IMR-90 (cell line): ENCODE measurements at regions not wholly inside any gene's neighbourhood (a gene's known extent, or its start where the extent isn't known, plus 50 kb on each side); places are given as distances from the start of the nearest gene placed in this dataset.

Source experiments
- ATAC-seq: fragments of 200-7000 bp; cut with Tn5 transposase; 2 replicates; pipeline ENCODE4 v1.9.1; 2020; ENCODE audit warnings: low read depth, mild to moderate bottlenecking, moderate library complexity
- BruUV-seq: library from RNA; stranded (reverse); fragments of 400-500 nt; replicated peaks from 2 replicates; lab custom pipeline; 2021; lab: Mats Ljungman, UMichigan
- CTCF ChIA-PET: fragments of 300-600 bp; formaldehyde crosslinking; extraction: SDS; loops from one replicate; lab custom pipeline; 2021; ENCODE audit warnings: antibody characterized with exemption; lab: Yijun Ruan, JAX
- POLR2A ChIA-PET: fragments of 300-600 bp; sonication (Branson Sonifier 250); formaldehyde crosslinking; loops from one replicate; lab custom pipeline; 2022; ENCODE audit warnings: antibody characterized with exemption; ENCODE audit not compliant: unreplicated experiment; lab: Charles Lee
- DNase-seq: peaks from one replicate; pipeline ENCODE4 v3.0.0; 2013
- H2AFZ ChIP-seq: replicated peaks from 2 replicates; pipeline ENCODE3; 2013; ENCODE audit warnings: low read length, mild to moderate bottlenecking; ENCODE audit not compliant: poor library complexity
- H2AK5ac ChIP-seq: 2 replicates; pipeline ENCODE4 v1.6.1; 2013; ENCODE audit warnings: low read depth, low read length, inconsistent platforms
- H2AK9ac ChIP-seq: replicated peaks from 2 replicates; pipeline ENCODE3; 2013; ENCODE audit warnings: mild to moderate bottlenecking, low read depth, low read length, moderate library complexity; ENCODE audit not compliant: poor library complexity
- H2BK120ac ChIP-seq: 2 replicates; pipeline ENCODE4 v1.6.1; 2013; ENCODE audit warnings: low read depth, low read length, inconsistent platforms
- H2BK15ac ChIP-seq: 3 replicates; pipeline ENCODE4 v1.6.1; 2013; ENCODE audit warnings: low read depth, low read length, inconsistent platforms
- H2BK20ac ChIP-seq: 2 replicates; pipeline ENCODE4 v1.6.1; 2013; ENCODE audit warnings: low read depth, mild to moderate bottlenecking, inconsistent platforms, low read length, moderate library complexity
- H2BK5ac ChIP-seq: 2 replicates; pipeline ENCODE4 v1.6.1; 2013; ENCODE audit warnings: mild to moderate bottlenecking, low read depth, low read length, inconsistent platforms; ENCODE audit not compliant: poor library complexity, severe bottlenecking
- H3K14ac ChIP-seq: replicated peaks from 2 replicates; pipeline ENCODE4 v1.6.1; 2013; ENCODE audit warnings: low read depth, low read length, inconsistent platforms
- H3K18ac ChIP-seq: 2 replicates; pipeline ENCODE4 v1.6.1; 2013; ENCODE audit warnings: low read depth, low read length, control low read depth
- H3K23ac ChIP-seq: 2 replicates; pipeline ENCODE4 v1.6.1; 2013; ENCODE audit warnings: low read depth, low read length, inconsistent platforms
- H3K27ac ChIP-seq: 2 replicates; pipeline ENCODE4 v1.5.1; 2013; ENCODE audit warnings: mild to moderate bottlenecking, control low read depth, low read length; ENCODE audit not compliant: insufficient read depth
- H3K27me3 ChIP-seq: 2 replicates; pipeline ENCODE4 v1.6.1; 2013; ENCODE audit warnings: low read length; ENCODE audit not compliant: control insufficient read depth, insufficient read depth
- H3K36me3 ChIP-seq: 2 replicates; pipeline ENCODE4 v1.6.1; 2013; ENCODE audit warnings: low read length, mixed read lengths; ENCODE audit not compliant: control insufficient read depth, insufficient read depth
- H3K4ac ChIP-seq: 2 replicates; pipeline ENCODE4 v1.6.1; 2013; ENCODE audit warnings: low read depth, low read length, inconsistent platforms
- H3K4me1 ChIP-seq: 2 replicates; pipeline ENCODE4 v1.6.1; 2013; ENCODE audit warnings: low read length, mixed read lengths; ENCODE audit not compliant: control insufficient read depth, insufficient read depth
- H3K4me2 ChIP-seq: 2 replicates; pipeline ENCODE4 v1.6.1; 2013; ENCODE audit warnings: low read depth, mild to moderate bottlenecking, control low read depth, low read length, moderate library complexity
- H3K4me3 ChIP-seq: 2 replicates; pipeline ENCODE4 v1.5.1; 2013; ENCODE audit warnings: low read depth, mild to moderate bottlenecking, control low read depth, low read length, moderate library complexity; ENCODE audit not compliant: insufficient read depth
- H3K56ac ChIP-seq: 2 replicates; pipeline ENCODE4 v1.6.1; 2013; ENCODE audit warnings: low read length, inconsistent platforms; ENCODE audit not compliant: insufficient read depth; ENCODE audit errors: extremely low read depth
- H3K79me1 ChIP-seq, 2 experiments: 2 replicates each; pipeline ENCODE4 v1.6.1; 2013; ENCODE audit warnings: low read length in 2 of 2, inconsistent platforms in 1 of 2, low read depth in 1 of 2
- H3K9ac ChIP-seq: 2 replicates; pipeline ENCODE4 v1.6.1; 2013; ENCODE audit warnings: low read depth, low read length, control low read depth
- H3K9me1 ChIP-seq: 2 replicates; pipeline ENCODE4 v1.6.1; 2013; ENCODE audit warnings: low read length, inconsistent platforms; ENCODE audit not compliant: insufficient read depth
- H3K9me3 ChIP-seq: 2 replicates; pipeline ENCODE4 v1.6.1; 2013; ENCODE audit warnings: low read length; ENCODE audit not compliant: control insufficient read depth, insufficient read depth
- H4K20me1 ChIP-seq: 2 replicates; pipeline ENCODE4 v1.6.1; 2013; ENCODE audit warnings: low read length, inconsistent platforms; ENCODE audit not compliant: insufficient read depth
- H4K5ac ChIP-seq: 2 replicates; pipeline ENCODE4 v1.6.1; 2013; ENCODE audit warnings: mild to moderate bottlenecking, low read depth, low read length, control low read depth
- H4K8ac ChIP-seq, 2 experiments: 2 replicates each; pipeline ENCODE4 v1.6.1; 2013; ENCODE audit warnings: low read depth in 2 of 2, low read length in 2 of 2, control low read depth in 1 of 2, inconsistent platforms in 1 of 2
- H4K91ac ChIP-seq: 2 replicates; pipeline ENCODE4 v1.6.1; 2013; ENCODE audit warnings: low read depth, low read length, inconsistent platforms; ENCODE audit not compliant: insufficient read depth
- BHLHE40 ChIP-seq: fragments of 150-350 bp; IDR thresholded peaks from 2 replicates; pipeline ENCODE4 v1.6.1; 2016; ENCODE audit warnings: mild to moderate bottlenecking, low read depth, low read length
- CEBPB ChIP-seq: IDR thresholded peaks from 2 replicates; pipeline ENCODE4 v1.6.1; 2012; ENCODE audit warnings: low read depth, low read length, improper control_type of control experiment
- CHD1 ChIP-seq: IDR thresholded peaks from 2 replicates; pipeline ENCODE4 v1.6.1; 2012; ENCODE audit warnings: low read depth, low read length, improper control_type of control experiment
- CTCF ChIP-seq: conservative IDR thresholded peaks from 2 replicates; pipeline ENCODE4 v1.5.1; 2012; ENCODE audit warnings: mild to moderate bottlenecking, low read depth, low read length, improper control_type of control experiment
- ELK1 ChIP-seq: fragments of 150-350 bp; IDR thresholded peaks from 2 replicates; pipeline ENCODE4 v1.6.1; 2016; ENCODE audit warnings: low read depth, mild to moderate bottlenecking, low read length, moderate library complexity, borderline replicate concordance
- FOS ChIP-seq: fragments of 150-350 bp; IDR thresholded peaks from 2 replicates; pipeline ENCODE4 v1.6.1; 2016; ENCODE audit warnings: low read depth, low read length
- MAFK ChIP-seq: IDR thresholded peaks from 2 replicates; pipeline ENCODE4 v1.6.1; 2012; ENCODE audit warnings: low read depth, low read length, improper control_type of control experiment
- MAZ ChIP-seq: IDR thresholded peaks from 2 replicates; pipeline ENCODE4 v1.6.1; 2012; ENCODE audit warnings: low read depth, mild to moderate bottlenecking, low read length, improper control_type of control experiment, moderate library complexity, borderline replicate concordance
- MXI1 ChIP-seq: IDR thresholded peaks from 2 replicates; pipeline ENCODE4 v1.6.1; 2012; ENCODE audit warnings: low read depth, mild to moderate bottlenecking, low read length, moderate library complexity, borderline replicate concordance
- NFE2L2 ChIP-seq: fragments of 150-350 bp; IDR thresholded peaks from 2 replicates; pipeline ENCODE4 v1.6.1; 2016; ENCODE audit warnings: low read depth, mild to moderate bottlenecking, low read length
- POLR2A ChIP-seq: IDR thresholded peaks from 2 replicates; pipeline ENCODE4 v1.6.1; 2012; ENCODE audit warnings: mild to moderate bottlenecking, low read depth, low read length
- RAD21 ChIP-seq: IDR thresholded peaks from 2 replicates; pipeline ENCODE4 v1.6.1; 2012; ENCODE audit warnings: low read length, improper control_type of control experiment
- RCOR1 ChIP-seq: IDR thresholded peaks from 2 replicates; pipeline ENCODE4 v1.6.1; 2012; ENCODE audit warnings: mild to moderate bottlenecking, low read length, improper control_type of control experiment; ENCODE audit not compliant: insufficient replicate concordance
- RFX5 ChIP-seq: IDR thresholded peaks from 2 replicates; pipeline ENCODE4 v1.8.0; 2012; ENCODE audit warnings: low read depth, mild to moderate bottlenecking, low read length, moderate library complexity
- SMC3 ChIP-seq: fragments of 150-350 bp; IDR thresholded peaks from 2 replicates; pipeline ENCODE4 v1.6.1; 2016; ENCODE audit warnings: low read depth, mild to moderate bottlenecking, antibody characterized with exemption, low read length, moderate library complexity
- USF2 ChIP-seq: fragments of 150-350 bp; IDR thresholded peaks from 2 replicates; pipeline ENCODE4 v1.6.1; 2017; ENCODE audit warnings: mild to moderate bottlenecking, antibody characterized with exemption, low read length, low read depth
- WGBS, 2 experiments: methylation state at CpG; one replicate each; pipeline versions ENCODE4 v1.1.5 to v1.1.7; 2013; ENCODE audit warnings: missing lambda C conversion rate in 2 of 2; ENCODE audit not compliant: insufficient read length in 1 of 2; ENCODE audit errors: extremely low coverage in 2 of 2; 5-methylcytosine and 5-hydroxymethylcytosine counted together
- dilution Hi-C: fragments of 300-500 bp; cut with HindIII; formaldehyde crosslinking; loops from one replicate; pipeline ENCODE4 v1.14.3; 2018; ENCODE audit warnings: low sequenced_read_pairs; ENCODE audit not compliant: unreplicated experiment
- in situ Hi-C: fragments of 300-500 bp; cut with MboI; formaldehyde crosslinking; loops from 3 replicates; pipeline ENCODE4 v1.14.3; 2019; ENCODE audit warnings: low sequenced_read_pairs, inconsistent platforms, mixed read lengths
- intact Hi-C: fragments of 100-400 bp; cut with micrococcal nuclease; formaldehyde crosslinking; loops from 2 replicates; pipeline ENCODE4 v1.10.0; 2022

GRCh38 chr10:57320416-57320815 is 947.3 kb downstream of the IPMK start:
- no peak overlapping the region for H4K5ac ChIP-seq
- H2BK5ac ChIP-seq: no peak overlapping the region
- H4K20me1 ChIP-seq: no peaks in the 10 kb centered on the region
- no peak overlapping the region for H2BK20ac ChIP-seq
- H2AFZ ChIP-seq: no peak overlapping the region
- no peak overlapping the region for H3K9ac ChIP-seq
- H3K9me3 ChIP-seq: no peaks in the 10 kb centered on the region
- ChIA-PET CTCF (no interaction called here), POLR2A (no interaction called here)
- WGBS, 2 experiments: no CpG with 5 or more reads among the region's 3 CpGs
- in situ Hi-C loops (no loop called here), dilution Hi-C loops (no loop called here), intact Hi-C loops (no loop called here)
- H3K4me1 ChIP-seq: no peaks in the 10 kb centered on the region
- no peak overlapping the region for H2AK5ac ChIP-seq
- H4K8ac ChIP-seq: no peak overlapping the region
- H3K18ac ChIP-seq: no peak overlapping the region
- no peak overlapping the region for H3K23ac ChIP-seq
- H3K4me2 ChIP-seq: no peak overlapping the region
- H2BK15ac ChIP-seq: no peak overlapping the region
- H3K14ac ChIP-seq: no peak overlapping the region
- no peak overlapping the region for H3K4ac ChIP-seq
- no peak overlapping the region for H3K27ac ChIP-seq
- H4K91ac ChIP-seq: no peak overlapping the region
- H2AK9ac ChIP-seq: no peak overlapping the region
- ATAC-seq (no peak), DNase-seq (no peak)
- H3K4me3 ChIP-seq: no peak overlapping the region
- no TSS peak for BruUV-seq
- H3K27me3 ChIP-seq: no peaks in the 10 kb centered on the region
- no peak overlapping the region for H3K56ac ChIP-seq
- no peaks in the 10 kb centered on the region for H3K79me1 ChIP-seq
- H3K36me3 ChIP-seq: no peaks in the 10 kb centered on the region
- TF ChIP-seq NFE2L2: no peak
- no peak for TF ChIP-seq FOS
- no peak for TF ChIP-seq RCOR1
- no peak for TF ChIP-seq RAD21
- no peak for TF ChIP-seq CHD1
- TF ChIP-seq POLR2A: no peak
- no peak for TF ChIP-seq SMC3
- TF ChIP-seq MXI1: no peak
- no peak for TF ChIP-seq BHLHE40
- TF ChIP-seq CTCF: no peak
- TF ChIP-seq MAFK: no peak
- no peak for TF ChIP-seq RFX5
- no peak for TF ChIP-seq USF2
- no peak for TF ChIP-seq MAZ
- TF ChIP-seq ELK1: no peak
- no peak for TF ChIP-seq CEBPB
- H2BK120ac ChIP-seq: no peak overlapping the region
- no peaks in the 10 kb centered on the region for H3K9me1 ChIP-seq
